TTC549 (cell line): ENCODE measurements at regions not wholly inside any gene's neighbourhood (a gene's known extent, or its start where the extent isn't known, plus 50 kb on each side); places are given as distances from the start of the nearest gene placed in this dataset.
"Not testable (repeated sequence)": the region's sequence is repeated elsewhere in the genome, so short reads cannot be mapped to it uniquely, and the experiment has no call there.

Experiments used
- FAIRE-seq: peaks from 2 replicates; lab custom pipeline; 2012; peaks lifted over from hg19 to GRCh38; lab: Jason Lieb, UNC

DNA sequence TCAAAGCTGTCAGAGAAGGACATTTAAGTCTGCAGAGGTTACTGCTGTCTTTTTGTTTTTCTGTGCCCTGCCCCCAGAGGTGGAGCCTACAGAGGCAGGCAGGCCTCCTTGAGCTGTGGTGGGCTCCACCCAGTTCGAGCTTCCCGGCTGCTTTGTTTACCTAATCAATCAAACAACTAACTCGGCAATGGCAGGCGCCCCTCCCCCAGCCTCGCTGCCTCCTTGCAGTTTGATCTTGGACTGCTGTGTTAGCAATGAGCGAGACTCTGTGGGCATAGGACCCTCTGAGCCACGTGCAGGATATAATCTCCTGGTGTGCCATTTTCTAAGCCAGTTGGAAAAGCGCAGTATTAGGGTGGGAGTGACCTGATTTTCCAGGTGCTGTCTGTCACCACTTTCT is 201.8 kb upstream of the ETAA1 start:
- not testable (repeated sequence) for FAIRE-seq

DNA sequence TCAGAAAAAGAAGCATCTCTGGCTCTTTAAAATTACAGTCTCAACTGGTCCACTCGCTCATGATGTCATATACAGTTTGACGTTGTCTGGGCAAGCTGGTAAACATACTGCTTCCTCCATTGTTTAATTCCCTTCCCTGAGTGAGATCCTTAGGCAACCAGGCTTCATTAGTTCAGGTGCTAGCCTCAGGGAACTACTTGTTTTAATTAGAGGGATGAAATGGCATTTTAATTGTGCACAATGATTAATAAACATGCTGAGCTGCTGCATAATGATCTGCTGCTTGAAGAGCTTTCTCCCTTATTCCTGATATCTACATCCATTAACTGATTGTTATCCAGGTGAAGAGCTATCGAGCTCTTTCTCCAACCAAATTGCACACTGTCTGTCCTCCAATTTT is 195.6 kb upstream of the ETAA1 start:
- FAIRE-seq = no peak

DNA sequence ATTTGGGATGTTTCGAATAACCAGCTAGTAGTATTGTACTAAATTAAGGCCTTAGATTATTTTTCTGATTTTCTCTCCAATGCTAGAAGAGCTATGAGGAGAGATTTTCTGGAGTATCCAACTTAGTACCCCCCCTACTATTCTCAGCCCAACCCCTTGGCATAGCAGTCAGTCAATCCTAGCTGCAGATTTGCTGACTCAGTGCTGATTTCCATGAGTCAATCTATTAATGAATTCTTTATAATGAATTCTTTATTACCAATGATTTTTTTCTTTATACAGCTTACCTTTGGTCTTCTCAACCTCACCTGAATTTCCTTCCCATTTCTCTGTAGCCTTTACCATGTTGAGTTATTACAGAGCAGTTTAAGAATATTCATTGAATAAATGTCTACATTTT is 192.8 kb upstream of the ETAA1 start:
- no peak for FAIRE-seq

DNA sequence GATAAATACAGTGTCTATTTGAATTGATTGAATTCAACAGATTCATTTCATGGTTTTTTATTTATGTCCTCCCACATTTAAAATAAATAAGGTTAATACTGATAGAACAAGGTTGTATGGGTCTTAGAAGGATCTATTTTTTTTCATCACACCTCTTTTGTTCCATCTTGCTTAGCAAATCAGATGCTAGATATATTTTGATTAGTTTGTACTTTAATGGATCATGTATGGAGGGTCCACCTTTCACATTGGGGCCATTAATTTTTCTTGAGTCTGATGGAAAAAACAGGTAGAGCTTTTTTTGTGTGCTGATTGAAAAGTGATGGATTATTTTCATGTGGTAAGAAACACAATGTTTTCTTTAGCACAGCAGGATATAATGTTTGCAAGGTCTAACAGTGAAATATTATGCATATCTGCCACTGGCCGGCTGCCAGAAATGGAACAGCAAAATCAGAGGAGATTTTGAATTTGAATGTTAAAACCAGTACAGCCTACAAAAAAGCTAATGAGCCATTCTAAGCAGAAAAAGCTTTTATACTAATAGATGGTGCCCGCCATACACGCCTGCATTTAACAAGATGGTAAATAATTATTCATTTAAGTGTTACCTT is 188.1 kb upstream of the ETAA1 start:
- no peak for FAIRE-seq

DNA sequence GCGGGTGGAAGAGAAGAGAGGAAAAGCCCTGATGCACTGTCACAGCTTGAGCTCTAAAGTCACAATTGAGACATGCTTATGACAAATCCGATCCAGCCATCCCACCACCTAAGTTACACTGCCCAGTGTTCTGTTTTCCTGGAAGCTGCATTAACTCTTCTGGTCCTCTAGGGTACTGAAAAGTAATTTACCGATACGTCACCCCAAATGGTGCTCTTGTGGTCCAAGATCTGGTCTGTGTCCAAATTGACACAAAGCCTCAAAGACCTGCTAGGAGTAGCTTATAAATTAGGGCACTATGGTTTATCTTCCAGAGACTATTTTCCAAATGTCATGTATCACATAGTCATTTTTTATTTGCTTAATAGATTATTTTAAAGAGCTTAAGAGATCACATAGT is 186.7 kb upstream of the ETAA1 start:
- FAIRE-seq = no peak

DNA sequence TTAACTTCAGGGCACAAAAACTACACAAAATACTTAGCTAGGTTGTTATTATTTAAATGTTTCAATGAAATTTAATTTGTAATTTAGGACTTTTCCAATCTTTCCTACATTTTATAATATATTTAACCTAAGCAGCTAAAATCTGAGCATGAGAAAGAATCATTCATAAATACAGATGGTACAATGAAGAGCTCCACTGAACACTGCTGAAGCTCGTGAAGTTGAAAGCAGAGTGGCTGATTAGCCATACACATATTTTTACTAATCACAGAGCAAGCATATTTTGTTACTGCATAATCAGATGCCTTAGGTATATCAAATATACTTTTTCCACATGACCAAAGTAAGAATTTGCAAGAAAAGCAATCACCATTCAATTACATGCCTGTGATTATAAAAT is 184.9 kb upstream of the ETAA1 start:
- no peak for FAIRE-seq

DNA sequence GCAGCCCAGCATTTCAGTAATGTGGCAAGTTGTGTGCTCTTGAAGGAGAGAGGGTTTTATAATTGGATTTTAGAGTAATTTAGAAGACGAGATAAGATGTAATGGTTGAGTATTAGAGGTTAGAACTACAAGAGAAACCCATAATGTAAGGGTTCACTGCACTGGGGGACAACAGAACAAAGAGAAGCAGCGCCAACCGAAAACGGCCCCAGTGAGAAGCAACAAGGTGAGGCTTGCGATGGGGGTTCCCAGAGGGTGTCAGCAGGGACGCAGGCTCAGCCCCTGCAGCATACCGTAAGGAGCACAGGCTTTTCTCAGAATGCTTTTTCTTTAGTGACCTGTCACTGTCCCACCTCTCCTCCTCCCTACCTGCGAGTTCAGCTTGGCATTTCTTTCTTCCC is 183.9 kb upstream of the ETAA1 start:
- no peak for FAIRE-seq

DNA sequence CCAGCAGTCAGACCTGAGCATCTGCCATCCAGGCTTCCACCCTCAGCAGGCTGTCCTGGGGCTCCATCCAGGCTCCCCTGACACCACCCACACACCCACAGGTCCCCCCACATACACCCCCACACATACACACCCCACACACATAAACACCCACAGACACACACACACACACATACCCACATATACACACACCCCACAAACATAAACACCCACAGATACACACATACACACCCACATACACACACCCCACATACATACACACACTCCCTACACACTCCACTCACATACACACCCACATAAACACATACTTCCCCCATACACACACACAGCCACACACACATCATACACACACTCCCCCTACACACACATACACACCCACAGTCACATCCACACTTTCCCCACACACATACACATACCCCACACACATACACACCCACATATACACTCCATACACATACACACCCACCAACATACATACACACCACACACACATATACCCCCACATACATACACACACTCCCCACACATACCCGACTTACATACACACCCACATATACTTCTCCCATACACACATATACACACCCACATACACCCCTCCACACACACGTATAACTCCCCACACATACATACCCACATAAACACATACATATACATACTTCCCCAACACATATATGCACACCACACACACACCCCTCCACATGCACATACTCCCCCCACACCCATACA is 183.3 kb upstream of the ETAA1 start:
- no peak for FAIRE-seq

DNA sequence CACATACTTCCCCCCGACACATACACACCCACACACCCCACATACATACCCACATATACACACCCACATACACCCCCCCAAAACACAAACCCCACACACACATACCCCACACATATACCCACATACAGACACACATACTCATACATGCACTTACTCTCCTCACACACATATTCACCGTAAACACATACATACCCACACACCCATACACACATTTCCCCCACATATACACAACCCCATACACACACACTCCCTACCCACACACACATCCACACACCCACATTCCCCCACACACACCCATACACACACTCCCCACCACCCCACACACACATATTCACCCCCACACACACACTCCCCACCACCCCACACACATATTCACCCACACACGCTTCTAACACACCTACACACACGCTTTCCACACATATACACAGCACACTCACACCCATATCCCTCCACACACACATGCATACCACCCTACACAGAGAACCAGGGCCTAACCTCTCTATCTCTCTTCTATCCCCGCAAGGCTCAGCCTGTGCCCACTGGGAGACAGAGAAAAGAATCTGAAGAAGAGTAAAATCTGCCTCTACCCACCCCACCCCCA is 182.4 kb upstream of the ETAA1 start:
- FAIRE-seq = no peak

DNA sequence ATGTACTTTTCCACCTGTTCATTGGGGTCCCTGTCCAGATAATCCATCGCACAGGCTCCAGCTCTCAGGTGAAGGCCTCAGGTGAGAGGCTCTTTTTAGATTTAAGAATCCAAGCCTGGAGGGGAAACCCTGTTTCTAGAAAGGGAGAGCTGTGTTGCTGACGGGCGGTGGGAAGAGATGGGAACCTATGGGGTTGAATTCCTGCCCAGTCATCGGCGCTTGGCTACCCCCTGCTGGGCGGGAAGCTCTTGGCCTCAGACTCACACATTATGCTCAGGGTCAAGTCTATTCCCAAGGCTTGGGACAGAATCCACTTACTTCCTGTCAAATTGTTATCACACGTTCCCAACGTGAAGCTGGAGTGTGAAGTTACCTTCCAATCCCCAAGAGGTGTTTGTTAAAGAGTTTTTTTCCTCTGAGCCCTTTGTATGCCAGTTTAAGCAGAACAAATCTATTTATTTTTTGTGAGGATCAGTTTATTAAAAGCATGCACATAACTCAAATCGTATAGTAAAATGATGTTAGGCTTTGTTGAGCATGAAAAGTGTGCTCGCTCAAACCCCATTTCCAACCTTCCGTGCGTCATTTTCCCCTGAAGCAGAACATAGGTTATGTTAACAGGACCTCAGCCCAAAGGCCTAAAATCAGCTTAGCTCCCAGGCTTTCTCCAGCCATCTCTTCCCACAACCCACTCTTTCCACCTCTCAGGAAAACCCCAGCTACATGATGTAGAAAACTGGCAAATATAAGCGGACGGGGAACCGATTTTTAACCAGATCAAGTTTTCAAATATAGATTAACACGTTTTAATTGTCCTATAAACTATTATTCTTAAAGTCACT is 181.7 kb upstream of the ETAA1 start:
- FAIRE-seq = no peak

DNA sequence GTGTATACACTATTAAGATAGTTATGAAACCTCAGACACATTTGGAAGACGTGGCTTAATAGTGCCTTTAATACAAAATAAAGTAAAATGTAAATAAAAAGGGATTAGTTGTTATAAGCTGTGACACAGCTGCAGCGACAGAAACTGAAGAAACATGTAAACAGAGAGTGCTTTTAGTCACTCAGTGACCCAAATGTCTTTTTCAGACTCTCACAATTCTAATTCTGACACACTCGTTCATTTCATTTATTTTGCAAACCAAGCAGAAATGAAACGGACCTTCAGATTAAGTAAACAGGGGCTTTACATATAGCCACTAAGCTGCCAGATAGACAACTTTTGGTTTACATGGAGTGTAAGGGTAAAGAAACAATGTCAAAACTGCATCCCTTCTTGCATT is 181.0 kb upstream of the ETAA1 start:
- no peak for FAIRE-seq

DNA sequence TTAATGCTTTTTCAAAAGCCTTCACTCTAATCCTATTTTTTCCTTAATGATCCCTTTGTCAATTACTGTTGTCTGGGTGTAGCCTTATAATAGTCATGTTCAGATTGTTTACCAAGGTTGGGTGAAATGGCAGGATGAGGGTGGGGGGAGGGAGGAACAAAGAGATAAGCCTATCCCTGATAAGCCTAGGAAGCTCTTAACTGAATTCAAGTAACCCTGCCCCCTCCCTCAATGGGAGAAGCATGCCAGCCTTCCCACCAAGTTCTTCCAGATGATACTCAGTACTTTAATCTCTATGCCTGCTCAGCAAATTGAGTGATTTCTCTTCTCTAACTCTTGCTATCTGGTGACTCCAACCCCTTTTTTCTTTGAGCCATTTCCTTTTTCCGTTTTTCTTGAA is 180.3 kb upstream of the ETAA1 start:
- FAIRE-seq = no peak

DNA sequence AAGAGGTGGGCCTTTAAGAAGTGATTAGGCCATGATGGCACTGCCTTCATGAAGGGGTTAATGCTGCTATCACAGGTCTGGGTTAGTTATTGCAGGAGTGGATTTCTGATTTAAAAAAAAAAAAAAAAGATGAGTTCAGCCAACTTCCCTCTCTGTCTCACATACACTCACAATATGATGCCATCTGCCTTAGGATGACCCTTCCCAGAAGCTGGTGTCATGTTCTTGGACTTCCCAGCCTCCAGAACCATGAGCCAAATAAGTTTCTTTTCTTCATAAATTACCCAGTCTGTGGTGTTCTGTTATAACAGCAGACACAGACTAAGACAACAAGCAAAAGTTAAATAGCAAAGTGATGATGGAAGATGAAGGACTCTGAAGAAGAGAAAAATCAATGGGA is 179.7 kb upstream of the ETAA1 start:
- FAIRE-seq = no peak

DNA sequence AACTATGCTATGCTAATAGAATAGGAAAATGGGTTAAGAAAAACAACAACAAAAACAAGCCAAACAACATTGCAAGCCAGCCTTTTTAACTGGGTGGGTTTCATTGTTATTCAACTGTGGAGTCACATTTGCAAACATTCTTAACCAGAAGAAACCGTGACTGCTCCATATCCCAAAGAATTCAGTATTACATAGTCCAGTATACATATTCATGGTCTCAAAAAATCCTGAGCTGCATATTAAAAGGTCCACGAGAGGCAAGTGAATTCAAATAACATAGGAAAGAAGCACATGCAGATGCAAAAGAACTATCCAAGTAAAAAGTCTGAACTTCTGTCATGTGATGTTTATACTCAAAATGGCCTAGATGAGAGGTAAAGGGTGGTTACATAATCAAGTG is 179.1 kb upstream of the ETAA1 start:
- FAIRE-seq = no peak

DNA sequence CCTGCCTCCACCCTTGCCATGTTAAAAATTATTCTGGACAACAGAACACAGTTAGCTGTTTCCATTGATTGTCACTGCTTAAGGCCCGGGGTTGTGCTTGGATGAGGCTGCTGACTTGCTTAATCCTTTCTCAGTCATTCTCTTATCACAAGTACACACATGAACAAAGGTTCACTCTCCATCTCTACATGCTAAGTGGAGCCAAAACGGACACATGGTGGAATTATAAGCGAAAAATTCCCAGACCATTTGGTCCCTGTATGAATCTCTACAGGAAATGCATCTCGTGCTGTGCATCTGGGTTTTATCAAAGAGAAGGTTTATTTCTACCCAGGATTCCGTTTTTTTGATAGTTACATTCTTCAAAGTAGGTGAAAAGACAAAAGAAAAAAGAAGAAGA is 177.5 kb upstream of the ETAA1 start:
- no peak for FAIRE-seq

DNA sequence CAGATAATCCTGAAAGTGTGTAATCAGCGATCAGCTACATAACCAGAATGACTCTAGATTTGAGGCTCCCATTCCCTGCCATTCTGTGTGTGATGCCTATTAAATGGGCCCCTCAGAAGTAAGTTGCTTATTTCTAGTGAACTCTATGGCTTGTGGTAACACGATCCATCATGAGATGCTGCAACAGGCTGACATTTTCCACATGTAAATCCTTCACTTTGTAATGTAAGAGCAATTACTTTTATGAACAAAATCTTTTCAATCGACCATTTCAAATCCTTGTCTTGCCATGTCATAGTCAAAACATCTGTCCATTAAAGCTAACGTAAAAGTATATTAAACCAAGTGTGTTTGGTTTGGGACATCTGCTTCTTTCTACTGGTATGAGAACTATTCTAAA is 175.9 kb upstream of the ETAA1 start:
- no peak for FAIRE-seq

DNA sequence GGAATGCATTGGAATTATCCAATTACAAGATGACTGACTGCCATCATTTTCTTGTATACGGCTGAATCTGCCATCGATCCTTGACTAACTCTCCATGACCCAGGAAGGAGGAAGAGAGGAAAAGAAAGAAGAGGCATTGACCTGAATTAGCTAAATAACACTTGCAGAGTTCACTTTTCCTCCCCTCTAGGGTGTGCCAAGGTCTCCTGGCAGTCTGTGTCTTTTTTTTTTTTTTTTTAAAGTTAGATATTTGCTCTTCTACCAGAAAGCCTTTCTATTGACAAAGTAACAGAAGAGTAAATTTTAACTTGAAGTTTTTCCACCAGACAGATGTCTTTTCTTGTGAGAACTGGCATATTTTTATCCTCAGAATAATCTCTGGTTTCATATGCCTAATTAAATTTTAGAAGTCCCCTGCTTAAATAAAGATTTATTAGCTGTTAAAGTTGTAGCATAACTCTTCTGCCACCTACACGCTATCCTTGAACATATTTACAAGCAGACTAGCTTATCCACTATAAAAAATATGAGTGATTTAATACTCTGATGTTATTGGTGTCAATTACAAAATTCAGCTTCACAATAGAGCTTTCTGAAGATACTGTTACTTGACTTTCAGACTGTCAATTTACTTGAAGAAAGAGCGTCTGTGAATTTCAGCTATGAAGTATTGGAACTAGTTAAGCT is 171.7 kb upstream of the ETAA1 start:
- FAIRE-seq = no peak

DNA sequence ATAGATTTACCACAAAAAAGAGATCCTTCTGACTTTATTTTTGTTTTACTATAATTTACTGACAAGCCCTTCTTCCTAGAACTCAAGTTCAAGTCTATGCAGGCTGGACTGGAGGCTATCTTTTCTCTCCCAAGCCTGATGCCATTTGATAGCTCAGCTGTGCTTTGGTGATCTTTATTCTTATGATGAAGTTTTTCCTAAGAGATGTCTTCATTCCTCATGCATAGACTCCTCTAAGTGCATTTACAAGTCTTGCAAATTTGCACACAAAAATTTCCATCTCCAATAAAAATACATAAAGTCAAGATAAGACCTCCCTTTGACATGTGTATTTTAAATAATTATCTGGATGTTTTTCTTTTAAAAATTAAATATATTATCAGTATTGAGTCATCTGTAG is 167.4 kb upstream of the ETAA1 start:
- FAIRE-seq = no peak

DNA sequence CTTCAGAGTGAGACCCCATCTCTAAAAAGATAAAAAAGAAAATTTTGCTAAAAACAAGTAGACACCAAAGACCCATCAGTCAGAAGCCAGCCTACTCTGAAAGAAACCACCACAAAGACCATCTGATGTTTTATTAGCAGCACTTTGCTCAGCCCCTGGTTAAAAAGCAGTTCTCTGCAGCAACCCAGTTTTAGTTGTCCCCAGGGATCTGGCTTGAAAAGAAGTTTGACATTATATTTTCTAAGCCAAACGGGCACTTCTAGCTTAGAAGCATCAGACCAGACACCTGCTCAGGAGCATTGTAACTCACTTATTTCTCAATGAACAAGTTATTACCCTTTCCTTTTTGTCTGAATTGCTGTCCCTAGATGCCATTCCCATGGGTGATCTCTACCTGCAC is 164.2 kb upstream of the ETAA1 start:
- FAIRE-seq = no peak

DNA sequence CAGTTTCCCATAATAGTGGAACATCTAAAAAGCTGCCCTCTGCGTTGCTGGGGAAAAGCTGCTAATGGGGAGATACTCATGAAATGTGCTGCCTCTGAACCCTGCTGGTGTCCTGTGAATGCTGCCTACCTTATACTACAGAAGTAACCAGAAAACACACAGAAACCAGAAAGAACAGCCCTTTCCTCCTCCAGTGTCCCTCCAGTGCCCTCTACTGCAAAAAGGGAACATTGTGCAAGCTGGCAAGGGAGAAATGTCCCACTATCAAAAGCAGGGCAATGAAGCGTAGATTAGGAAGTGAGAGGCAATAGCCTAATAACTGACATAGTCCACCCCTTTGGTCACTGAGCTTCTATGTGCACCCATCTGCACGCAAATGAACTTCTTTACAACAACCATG is 162.7 kb upstream of the ETAA1 start:
- FAIRE-seq = no peak

DNA sequence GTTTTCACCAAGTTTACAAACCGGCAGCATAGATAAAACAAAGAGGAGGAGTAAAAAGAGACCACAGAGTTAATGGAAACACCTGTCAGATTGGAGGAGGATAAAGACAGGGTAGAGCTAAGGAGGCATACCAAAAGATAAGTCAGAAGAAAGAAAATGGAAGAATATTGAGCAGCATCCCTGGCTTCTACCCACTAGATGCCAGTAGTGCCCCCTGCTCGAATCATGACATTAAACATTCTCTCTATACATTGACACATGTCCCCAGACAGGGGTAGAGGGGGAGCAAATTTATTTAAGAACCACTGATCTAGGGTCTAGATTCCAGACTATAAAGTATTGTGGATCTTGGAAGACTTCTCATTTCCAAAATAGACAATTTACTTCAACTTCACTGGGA is 159.8 kb upstream of the ETAA1 start:
- no peak for FAIRE-seq

DNA sequence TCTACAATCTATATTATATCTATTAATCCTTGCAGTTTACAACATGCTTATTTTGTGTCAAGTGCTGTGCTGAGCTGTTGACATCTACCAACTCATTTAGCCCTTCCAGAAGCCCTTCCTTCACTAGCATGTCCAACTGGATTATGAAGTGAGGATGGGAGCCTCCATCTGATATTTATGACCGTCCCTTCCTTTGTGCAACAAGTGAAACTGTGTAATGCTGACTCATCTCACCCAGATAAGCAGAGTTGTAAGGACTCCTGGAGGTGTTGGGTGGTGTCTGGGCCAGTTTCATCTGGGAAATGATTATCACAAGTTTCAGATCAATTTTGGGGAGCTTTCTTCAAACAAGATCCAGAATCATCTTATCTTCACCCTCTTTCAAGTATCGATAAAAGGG is 156.6 kb upstream of the ETAA1 start:
- no peak for FAIRE-seq

DNA sequence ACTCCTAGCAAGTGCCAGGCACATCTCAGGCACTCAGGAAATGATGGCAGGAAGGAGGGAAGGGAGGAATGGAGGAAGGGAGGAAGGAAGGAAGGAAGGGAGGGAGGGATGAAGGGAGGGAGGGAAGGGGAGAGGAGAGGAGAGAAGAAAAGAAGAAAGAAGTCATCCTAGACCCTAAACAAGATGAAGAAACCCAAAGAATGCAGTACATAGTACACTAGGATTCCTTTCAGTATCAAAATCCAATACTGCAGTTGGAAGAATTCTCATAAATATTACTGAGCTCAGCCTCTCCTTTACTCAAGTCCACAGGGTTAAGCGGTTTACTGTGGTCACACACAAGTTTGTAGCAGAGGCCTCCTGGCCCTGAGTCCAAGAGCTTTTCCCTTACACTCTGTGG is 155.7 kb upstream of the ETAA1 start:
- no peak for FAIRE-seq
